HL-60 (cell line): ENCODE measurements at regions not wholly inside any gene's neighbourhood (a gene's known extent, or its start where the extent isn't known, plus 50 kb on each side); places are given as distances from the start of the nearest gene placed in this dataset.

Experiments used
- DNase-seq, 2 experiments: peaks; one replicate each; pipeline ENCODE4 v3.0.0-alpha.2; 2010 to 2020; ENCODE audit warnings: low read depth in 1 of 2, low spot score in 1 of 2
- H3K27ac ChIP-seq: fragments of 250-450 bp; sonication (Bioruptor Pico); replicated peaks from 2 replicates; pipeline ENCODE4 v1.5.1; 2020; ENCODE audit warnings: mild to moderate bottlenecking, moderate library complexity
- H3K27me3 ChIP-seq: fragments of 250-450 bp; sonication (Bioruptor Pico); 2 replicates; pipeline ENCODE4 v1.5.1; 2021; ENCODE audit warnings: mild to moderate bottlenecking, moderate library complexity; ENCODE audit not compliant: insufficient read depth, poor library complexity, severe bottlenecking
- H3K4me3 ChIP-seq: replicated peaks from 2 replicates; pipeline ENCODE4 v1.5.1; 2011; ENCODE audit warnings: mild to moderate bottlenecking, control low read depth, low read length; ENCODE audit not compliant: insufficient read depth
- CTCF ChIP-seq: IDR thresholded peaks from one replicate; pipeline ENCODE4 v1.5.1; 2011; ENCODE audit warnings: low read length, control low read depth, inconsistent platforms; ENCODE audit not compliant: insufficient read depth
- GABPA ChIP-seq: IDR thresholded peaks from 2 replicates; pipeline ENCODE4 v1.6.1; 2012; ENCODE audit warnings: low read depth
- POLR2AphosphoS5 ChIP-seq: IDR thresholded peaks from 2 replicates; pipeline ENCODE4 v1.6.1; 2012; ENCODE audit warnings: low read depth
- REST ChIP-seq: IDR thresholded peaks from 2 replicates; pipeline ENCODE4 v1.6.1; 2012; ENCODE audit warnings: low read depth; ENCODE audit not compliant: insufficient replicate concordance
- SPI1 ChIP-seq: IDR thresholded peaks from 2 replicates; pipeline ENCODE4 v1.6.1; 2012; ENCODE audit warnings: low read depth, mild to moderate bottlenecking, borderline replicate concordance

DNA sequence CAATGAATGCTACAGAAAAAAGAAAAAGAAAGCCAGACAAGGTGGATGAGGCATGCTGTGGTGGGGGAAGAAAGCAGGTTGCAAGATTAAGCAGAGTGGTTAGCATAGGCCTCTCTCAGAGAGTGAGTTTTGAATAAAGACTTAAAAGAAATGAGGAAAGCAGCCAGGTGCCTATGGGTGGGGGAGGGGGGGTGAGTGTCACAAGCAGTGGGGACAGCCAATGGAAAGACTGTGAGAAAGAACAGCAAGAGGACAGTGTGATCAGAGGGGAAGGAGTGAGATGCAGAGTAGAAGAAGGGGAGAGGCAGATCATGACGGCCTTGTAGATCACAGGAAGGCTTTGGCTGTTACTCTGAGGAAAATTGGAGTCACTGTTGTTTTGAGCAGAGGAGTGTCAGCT is 162.5 kb downstream of the SOX3 start:
- TF ChIP-seq POLR2AphosphoS5 = no peak
- TF ChIP-seq GABPA = no peak
- no peak for TF ChIP-seq SPI1
- no peak for TF ChIP-seq CTCF
- TF ChIP-seq REST = no peak
- H3K4me3 ChIP-seq = no peak overlapping the region
- H3K27me3 ChIP-seq = no peaks in the 10 kb centered on the region
- no peak overlapping the region for H3K27ac ChIP-seq
- DNase-seq = no peak

GRCh38 chrX:140337263-140337662 is 167.6 kb downstream of the SOX3 start:
- TF ChIP-seq SPI1 (no peak), POLR2AphosphoS5 (no peak), GABPA (no peak), CTCF (no peak), REST (no peak)
- no peak for DNase-seq
- no peak overlapping the region for H3K4me3 ChIP-seq
- no peaks in the 10 kb centered on the region for H3K27me3 ChIP-seq
- H3K27ac ChIP-seq = no peak overlapping the region

DNA sequence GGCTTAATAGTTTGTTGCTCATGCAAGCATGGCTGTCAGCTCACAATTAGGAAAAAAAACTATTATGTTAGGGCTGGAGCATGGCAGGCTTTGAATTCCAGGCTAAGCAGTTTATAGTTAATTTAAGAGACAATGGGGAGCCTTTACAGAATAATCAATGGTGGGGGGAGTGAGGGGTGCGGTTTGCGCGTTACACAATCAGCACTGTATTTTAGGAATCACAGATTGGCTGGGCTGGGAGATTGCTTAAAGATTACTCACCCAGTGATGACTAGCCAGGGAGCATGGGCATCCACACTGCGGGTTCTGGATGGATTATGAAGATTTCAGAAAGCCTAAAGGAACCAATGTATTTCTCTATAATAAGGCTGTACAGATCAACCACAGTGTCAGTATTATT is 186.6 kb downstream of the SOX3 start:
- no peak for TF ChIP-seq SPI1
- no peak for TF ChIP-seq CTCF
- TF ChIP-seq POLR2AphosphoS5 = no peak
- TF ChIP-seq REST = no peak
- TF ChIP-seq GABPA = no peak
- Histone ChIP-seq H3K27ac (no peak overlapping the region), H3K27me3 (no peaks in the 10 kb centered on the region), H3K4me3 (no peak overlapping the region)
- DNase-seq = no peak
